NCI-H69 (cell line): ENCODE measurements at regions not wholly inside any gene's neighbourhood (a gene's known extent, or its start where the extent isn't known, plus 50 kb on each side); places are given as distances from the start of the nearest gene placed in this dataset.
A peak's percentile ranks its signal among the peaks of the same experiment; 100 is the strongest.
"Not testable (repeated sequence)": the region's sequence is repeated elsewhere in the genome, so short reads cannot be mapped to it uniquely, and the experiment has no call there.

Experiments
- DNase-seq: peaks from one replicate; lab custom pipeline; 2025; lab: John Stamatoyannopoulos, UW

DNA sequence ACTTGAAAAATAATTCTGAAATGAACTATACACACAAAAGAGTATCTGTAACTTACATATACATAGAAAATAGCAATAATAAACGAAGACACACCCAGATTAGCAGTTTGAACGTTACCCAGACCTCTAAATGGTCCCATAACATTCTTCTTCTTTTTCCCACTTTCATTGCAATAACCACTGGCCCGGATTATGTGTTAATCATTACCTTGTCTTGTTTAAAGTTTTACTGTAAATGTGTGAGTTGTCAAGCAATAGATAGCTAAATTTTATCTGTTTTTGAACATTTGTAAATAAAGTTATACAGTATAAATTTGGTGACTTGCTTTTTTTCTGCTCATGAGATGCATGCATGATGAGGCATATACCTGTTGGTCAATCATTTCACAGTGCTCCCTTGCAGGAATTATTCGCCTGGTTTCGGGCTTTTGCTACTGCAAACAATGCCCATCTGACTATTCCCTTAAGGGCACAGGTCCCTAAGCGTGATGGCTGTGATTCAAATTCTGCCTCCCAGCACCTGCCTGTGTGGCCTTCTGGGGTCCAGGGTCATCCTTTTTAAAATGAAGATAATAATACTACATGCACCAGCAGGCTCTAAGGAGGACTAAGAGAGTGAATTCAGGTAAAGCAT lies 66.1 kb downstream of the GADD45G start:
- no peak for DNase-seq

DNA sequence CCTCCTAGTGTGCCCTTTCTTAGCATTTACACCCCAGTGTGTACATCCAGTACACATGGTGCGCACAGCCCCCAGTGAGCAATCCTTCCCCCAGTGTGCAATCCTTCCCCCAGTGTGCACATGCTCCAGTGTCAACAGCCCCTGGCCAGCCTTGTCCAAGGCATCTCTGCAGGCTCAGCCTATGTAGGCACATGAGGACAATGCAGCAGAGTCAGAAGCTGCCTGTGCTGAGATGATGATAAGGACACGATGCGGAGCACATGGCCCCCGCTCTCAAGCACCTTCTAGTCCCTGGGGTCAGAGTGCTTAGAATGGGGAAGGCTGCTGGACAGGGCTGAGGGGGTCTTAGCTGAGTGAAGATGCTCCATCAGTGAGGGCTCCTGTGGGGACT lies 69.8 kb downstream of the GADD45G start:
- peak; percentile 83 for DNase-seq

DNA sequence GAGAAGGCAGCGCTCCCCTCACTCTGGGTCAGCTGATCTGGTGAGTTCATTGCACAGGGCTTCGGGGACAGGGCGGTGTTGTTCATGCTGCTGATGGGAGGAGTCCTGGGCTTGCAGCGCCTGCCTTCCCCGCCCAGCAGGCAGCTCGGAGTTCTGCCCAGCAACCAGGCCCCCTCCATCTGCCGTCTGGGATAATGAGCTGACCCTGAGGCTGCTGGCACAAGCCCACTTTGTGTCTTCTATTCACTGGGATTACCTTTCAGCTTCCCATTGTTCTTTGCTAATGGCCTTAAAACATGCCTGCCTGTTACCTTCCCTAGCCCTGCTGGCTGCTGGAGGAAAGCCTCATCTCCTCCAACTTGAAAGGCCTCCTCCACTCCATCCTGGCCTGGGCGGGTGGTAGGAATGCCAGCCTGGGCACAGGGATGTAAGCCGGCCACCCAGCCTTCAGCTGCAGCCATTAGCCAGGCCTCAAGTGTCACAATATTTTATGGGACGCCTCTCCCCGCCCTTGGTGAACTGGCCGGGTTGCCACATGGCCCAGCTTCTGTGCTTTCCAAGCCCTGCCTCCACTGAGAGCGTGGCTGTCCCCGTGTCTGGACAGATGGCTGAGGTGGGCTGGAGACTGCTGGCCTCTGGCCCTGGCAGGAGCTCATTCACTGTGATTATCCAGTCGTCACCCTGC lies 70.4 kb downstream of the GADD45G start:
- DNase-seq: peak; percentile 99

DNA sequence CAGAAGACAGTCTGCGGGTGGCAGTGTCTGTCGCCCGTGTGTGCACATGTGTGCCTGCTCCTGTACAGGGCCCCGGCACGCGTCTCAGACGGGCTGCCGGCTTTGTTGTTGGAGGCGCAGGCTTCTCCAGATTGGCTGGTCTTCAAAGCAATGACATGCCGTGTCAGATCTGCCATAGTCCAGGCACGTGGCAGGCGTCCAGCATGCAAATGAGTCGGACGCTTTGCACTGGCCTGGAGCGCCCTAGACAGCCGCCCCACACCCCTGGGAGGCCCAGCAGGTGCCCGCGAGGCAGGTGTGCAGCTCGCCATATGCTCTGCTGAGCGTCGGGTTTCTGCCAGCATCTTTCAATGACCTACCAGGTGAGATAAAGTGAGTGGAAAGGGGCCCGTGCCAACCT lies 71.5 kb downstream of the GADD45G start:
- DNase-seq: peak; percentile 100

DNA sequence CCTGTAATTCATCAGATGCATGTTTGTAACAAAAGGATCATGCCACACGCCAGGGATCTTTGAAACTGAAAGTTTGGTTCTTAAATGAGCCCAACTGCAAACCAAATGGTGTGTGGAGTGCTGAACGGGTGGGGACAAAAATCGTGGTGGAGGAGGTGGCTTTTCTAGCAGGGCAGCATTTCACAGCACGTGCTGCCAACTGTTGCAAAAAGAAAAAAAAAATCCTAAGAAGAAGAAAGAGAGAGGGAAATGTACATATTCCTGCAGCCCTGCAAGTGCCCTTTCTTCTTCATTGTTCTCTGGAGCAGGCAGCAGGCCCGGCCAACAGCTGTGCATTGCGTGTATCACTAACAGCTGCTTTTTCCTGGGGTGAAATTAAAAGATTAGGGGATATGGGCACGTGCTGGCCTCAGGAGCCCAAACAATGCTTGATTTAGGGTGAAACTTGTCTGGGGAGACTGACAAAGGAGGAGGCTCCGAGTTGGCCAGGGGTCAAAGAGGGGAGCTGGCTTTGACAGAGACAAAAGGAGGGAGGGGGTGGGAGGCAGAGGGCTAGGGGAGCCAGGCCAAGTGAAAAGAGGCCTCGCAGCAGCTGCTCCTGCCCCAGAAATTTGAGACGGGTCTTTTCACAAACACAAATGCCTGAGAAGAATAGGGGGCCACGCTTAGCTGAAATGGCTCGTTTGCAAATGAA lies 73.0 kb downstream of the GADD45G start:
- DNase-seq: peak; percentile 99

DNA sequence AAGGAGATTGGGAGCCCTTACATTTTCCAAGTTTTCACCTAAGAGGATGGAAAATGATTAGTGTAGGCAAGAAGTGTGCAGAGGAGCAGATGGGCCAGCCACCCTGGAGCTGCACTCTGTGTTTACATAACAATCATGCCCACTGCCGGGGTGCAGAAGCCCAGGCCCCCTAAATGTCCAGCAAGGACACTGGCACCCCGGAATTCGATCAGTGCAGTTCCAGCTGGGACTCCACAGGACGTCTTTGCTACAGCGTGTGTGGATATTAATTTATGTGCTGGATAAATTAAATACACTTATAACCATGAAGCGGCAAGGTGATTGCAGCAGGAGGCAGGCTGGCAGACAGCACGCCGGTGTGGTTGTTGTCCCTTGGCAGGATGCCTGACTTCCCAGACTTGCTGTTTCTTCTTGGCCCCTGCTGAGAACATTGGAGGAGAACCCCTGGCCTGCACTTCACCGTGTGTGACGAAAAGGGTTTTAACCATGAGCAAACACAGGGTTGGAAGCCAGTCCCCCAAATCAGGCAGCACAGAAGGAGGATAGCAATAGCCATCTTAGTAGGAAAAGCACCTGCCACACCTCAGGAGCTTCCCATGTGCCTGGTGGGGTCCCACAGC lies 73.7 kb downstream of the GADD45G start:
- peak; percentile 99 for DNase-seq

DNA sequence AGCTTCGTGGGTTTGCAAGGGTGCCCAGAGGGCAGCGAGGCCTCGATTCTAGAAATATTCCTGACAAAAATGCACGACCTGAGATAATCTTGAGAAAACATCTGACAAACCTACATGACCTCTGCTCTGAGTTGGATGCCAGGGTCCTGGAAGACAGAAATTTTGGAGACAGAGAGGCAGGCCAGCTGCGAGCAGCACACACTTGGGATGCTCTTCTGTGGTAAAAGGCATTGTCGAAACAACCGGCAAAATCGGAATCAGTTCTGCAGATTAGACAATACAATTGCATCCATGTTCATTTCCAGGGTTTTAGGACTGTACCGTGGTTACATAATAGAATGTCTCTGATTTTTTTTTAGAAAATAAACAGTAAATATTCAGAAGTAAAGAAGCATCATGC lies 74.2 kb downstream of the GADD45G start:
- no peak for DNase-seq

DNA sequence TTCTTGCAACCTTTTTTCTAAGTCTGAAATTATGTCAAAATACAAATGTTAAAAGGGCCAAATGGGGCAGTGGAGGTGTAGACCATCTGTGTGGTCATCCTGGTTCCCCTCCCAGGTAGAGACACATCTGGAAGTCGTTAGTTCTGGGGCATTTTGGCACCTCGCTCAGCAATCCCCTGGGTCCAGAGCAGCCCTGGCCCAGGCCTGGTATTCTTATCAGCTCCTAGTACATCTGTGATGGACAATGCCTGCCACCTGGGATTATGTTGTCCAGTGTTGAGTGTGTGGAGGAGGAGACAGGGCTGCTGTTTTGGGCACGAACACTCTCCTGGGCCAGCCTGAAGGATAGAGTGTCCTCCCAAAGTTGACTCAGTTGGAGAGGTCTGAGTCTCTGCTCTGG lies 74.8 kb downstream of the GADD45G start:
- DNase-seq: peak; percentile 62

DNA sequence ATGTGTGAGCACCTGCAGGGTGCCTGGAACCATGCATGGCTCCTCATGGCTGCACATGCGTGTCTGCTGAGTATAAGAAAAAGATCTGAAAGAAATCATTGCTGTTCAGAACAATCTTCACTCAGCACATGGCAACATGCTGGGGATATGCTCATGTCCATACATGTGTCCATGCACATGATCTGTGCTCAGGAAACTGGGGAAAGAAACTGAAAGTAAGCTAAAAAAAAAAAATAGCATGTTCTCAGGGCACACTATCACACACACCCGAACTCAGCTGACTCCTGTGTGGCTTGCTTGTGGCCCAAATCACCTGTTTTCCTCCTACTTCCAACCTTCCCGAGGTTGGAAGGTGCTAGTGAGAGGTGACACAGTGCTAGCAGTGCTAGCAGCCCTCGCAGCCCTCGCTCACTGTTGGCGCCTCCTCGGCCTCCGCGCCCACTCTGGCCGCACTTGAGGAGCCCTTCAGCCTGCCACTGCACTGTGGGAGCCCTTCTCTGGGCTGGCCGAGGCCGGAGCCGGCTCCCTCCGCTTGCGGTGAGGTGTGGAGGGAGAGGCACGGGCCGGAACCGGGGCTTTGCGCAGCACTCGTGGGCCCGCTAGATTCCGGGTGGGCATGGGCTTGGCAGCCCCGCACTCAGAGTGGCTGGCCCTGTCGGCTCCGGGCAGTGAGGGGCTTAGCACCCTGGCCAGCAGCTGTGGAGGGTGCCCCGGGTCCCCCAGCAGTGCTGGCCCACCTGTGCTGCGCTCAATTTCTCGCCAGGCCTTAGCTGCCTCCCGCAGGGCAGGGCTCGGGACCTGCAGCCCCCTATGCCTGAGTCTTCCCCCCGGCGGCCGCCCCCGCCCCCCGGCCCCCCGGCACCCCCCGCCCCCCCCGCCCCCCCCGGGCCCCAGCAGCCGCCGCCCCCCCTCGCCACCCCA lies 76.0 kb downstream of the GADD45G start:
- no peak for DNase-seq

DNA sequence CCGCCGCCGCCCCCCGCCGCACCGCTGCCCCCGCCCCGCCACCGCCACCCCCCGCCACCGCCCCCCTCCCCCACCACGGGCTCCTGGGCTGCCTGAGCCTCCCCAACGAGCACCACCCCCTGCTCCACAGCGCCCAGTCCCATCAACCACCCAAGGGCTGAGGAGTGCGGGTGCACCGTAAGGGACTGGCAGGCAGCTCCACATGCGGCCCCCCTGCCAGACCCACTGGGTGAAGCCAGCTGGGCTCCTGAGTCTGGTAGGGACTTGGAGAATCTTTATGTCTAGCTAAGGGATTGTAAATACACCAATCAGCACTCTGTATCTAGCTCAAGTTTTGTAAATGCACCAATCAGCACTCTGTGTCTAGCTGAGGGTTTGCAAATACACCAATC lies 76.7 kb downstream of the GADD45G start:
- DNase-seq: not testable (repeated sequence)

DNA sequence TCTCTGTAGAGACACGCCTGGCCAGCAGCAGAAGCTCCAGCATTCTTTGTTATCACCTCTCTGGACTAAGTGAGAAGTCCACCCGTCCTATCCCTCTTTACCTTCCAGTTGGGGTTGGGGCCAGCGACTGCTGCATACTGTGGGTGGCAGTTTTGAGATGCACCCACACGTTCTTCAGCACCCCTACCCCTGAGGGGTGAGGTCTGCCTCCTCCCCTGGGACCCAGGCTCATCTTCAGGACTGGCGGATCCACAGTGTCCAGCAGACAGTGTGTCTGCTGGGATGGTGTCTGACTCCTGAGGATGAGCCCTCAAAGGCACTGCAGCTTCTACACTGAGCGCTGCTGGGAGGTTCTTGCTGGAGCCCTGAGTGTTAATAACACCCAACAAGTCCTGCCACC lies 78.8 kb downstream of the GADD45G start:
- DNase-seq: no peak

DNA sequence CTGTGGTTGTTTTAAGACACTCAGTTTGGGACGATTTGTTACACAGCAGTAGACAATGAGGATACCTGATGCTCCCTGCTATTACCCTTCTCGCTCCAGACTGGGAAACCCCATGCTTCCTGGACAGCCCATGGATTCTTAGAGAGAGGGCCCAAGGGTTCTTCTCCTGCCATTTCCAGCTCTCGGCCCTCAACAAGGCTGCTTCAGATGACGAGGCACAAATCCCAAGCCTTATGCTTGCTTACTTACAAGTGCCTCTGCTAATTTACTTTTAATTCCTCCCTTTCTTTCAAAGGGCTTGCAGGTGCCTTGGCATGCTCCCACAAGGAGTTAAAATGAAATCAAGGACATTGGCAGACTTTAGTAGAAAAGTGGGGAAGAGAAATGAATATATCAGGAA lies 79.4 kb downstream of the GADD45G start:
- no peak for DNase-seq

DNA sequence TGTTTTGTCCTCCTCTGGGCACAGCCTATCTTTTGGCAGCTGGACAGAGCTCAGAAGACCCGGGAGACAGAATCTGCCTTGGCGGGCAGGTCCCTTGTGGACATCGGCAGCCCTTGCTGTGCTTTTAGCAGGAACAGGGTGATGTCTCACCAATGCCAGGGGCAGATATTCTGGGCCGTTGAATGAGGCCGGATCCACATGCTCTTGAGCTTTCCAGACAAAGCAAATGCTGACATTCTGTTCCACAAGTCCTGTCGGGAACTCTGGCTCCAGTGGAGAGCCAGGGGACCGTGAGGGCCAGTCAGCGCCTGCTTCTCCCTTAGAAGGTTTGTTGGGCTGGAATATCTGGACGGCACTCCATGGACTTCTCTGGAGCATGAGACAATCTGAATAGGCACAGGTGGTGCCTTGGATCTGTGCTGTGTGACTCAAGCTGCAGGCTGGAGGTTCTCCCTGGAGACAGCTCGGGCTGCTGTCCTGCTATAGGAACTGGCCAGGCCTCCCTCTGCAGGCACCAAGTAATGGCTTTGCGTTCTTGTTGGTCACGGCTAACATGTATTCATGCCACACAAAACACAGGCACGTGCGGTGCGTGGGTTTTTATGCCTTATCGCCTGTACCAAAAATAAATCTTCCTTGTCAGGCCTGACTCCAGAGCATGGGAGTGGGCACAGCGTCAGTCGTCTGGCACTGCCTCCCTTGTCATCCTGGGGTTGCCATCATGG lies 80.3 kb downstream of the GADD45G start:
- DNase-seq: peak; percentile 69

DNA sequence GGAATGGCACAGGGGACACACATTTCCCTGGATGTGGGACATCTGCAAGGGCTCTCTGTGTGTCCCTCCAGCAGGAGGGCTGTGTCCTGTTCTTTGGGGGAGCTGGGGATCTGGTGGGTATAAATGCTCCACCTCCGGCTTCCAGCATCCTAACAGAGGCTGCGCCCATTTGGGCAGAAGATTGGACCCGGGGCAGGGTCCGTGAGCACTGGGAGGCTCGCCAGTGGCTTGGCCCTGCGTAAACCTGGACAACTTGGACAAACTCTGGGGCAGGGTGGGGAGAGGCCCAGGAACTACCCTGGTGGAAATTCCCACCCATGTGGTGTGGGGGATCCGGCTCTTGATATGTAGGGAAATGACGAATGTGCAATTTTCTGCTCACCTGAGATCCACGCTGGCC lies 80.9 kb downstream of the GADD45G start:
- no peak for DNase-seq

DNA sequence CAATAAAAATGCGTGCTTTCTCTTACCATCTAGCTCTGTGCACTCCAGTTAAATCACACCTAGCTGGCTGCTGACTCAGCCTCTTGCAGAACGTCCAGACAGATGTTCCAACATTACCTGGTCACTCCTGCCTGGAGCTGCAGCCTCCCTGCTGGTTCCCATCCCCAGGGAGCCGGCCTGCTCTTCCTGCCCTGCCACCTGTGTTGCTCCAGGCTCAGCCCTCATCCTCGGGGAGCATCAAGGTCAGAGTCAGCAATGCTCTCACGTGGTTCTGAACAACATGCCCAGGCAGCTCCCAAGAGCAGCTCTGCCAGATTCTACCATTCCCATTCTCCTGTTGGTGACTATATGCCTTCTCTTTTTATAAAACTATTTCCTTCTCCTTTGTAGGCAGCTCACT lies 81.3 kb downstream of the GADD45G start:
- peak; percentile 99 for DNase-seq

DNA sequence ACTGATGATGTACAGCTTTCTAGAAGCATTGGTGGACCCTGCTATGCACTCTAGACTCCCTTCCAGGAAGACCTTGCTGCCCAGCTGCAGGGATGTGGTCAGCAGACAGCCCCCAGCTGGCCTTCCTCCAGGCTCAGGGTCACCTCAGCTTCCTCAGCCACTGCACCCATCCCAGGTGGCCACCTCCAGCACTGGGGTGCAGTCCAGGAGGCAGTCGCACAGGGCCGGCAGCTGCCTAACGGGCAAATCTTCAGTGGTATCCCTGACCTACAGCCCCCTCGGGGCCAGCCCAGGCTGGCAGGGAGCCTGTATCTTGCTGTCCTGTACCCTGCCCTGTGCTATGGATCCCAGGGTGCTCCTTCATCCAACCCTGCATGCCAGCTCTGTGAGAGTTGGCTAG lies 81.8 kb downstream of the GADD45G start:
- no peak for DNase-seq

DNA sequence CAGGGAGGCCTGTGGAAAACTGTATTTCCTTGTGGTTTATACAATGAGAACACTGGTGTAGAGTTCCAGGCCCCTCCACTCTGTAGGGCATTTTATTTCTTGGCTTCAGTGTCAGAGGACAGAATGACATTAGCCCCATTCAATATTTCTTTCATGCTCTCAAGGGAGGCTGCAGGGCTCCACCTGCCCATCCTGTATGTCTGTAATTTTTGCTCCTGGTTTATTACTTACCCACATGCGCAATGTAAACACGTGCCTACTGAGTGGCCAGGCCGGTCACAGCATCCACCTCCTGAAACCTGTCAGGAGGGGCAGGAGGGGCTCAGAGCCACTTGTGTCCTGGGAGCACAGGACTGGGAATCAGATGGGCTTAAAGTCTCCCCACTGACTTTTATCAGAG lies 82.4 kb downstream of the GADD45G start:
- DNase-seq: peak; percentile 97

DNA sequence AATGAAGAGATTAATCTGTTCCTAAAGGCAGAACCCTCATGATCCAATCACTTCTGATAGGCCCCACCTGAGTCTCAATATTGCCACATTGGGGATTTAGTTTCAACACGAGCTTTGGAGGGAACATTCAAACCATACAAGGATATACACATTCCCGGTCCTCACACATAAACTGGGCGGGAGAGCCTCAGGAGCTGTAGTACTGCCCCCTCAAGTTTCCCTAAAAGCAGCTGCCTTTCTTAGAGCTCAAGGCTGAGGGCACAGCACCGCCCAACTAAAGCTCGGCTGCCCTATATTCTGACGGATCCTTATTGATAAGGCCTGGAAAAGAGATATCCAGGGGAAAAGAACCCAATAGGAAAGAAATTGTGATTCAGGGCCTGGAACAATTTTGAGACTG lies 83.0 kb downstream of the GADD45G start:
- peak; percentile 58 for DNase-seq

DNA sequence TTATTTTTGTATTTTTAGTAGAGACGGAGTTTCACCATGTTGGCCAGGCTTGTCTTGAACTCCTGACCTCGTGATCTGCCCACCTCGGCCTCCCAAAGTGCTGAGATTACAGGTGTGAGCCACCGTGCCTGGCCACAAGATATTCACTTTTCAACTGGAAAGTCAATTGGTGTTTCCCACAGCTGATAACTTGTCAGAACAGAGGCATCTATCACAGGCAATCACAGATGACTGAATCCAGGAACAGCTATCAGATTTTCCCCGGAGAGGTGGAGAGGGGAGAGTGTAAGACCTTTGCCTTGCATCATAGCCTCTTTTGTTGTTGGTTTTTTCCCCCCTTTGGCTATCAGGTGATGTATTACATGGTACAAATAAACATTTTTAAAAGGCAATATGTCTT lies 84.5 kb downstream of the GADD45G start:
- DNase-seq: peak; percentile 39

DNA sequence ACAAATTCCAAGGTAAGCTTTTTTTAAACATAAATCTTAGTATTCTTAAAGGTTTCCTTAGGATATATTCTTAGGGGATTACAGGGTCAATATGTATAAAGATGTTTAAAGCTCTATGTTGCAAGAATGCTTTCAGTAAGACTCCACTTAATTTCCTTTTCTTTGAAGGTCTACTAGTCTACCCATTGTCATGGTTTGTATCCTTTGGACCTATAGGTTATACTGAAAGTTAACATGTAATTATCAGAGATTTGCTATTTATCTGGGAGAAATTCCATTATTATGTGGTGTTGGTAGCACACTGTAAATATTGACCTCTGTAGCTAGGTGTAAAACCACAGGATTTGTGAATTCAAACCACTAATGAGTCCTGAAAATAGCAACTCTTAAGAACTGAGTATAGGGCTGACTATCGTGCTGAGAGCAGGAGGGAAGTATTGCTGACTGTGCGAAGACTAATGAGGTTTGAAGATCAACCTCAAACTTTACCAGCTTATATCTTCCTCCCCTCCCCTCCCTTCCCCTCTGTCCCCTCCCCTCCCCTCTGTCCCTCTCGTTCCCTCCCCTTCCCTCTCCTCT lies 85.6 kb downstream of the GADD45G start:
- DNase-seq: peak; percentile 36

DNA sequence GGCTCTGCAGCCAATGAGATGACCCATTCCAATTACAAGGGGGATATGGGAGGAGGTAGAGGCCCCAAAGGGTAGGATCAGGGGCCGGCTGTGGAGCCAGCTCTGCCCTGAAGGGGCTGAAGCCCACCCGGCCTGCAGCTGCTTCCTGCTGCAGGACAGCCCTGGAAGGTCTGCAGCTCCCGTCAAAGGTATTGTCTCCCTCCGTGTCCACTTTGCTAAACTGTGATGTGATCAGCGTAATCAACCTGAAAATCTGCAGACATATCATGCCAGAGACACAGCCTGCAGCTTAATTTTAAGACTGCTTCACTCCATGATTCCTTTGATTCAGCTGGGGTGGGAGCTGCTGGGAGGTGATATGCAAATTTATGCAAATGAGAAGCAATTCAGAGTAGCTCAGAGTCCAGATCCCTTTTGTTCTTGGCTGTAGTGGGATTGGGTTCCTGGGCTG lies 90.7 kb downstream of the GADD45G start:
- no peak for DNase-seq
